ENCODE measurements at regions not wholly inside any gene's neighbourhood (a gene's known extent, or its start where the extent isn't known, plus 50 kb on each side); places are given as distances from the start of the nearest gene placed in this dataset.

GRCh38 chr6:95690328-95690727, 113.0 kb downstream of the MANEA start:
- H3K4me3 Mint-ChIP-seq (ENCODE audit: unreplicated experiment), result no peak overlapping the region
- no peaks in the 10 kb centered on the region for H3K4me1 Mint-ChIP-seq (ENCODE audit: low read depth)
- no peaks in the 10 kb centered on the region for H3K36me3 Mint-ChIP-seq (ENCODE audit: low read depth)
- DNase-seq (ENCODE audit: low spot score), result no peak
- H3K27me3 Mint-ChIP-seq (ENCODE audit: low read depth), result no peaks in the 10 kb centered on the region
- H3K27ac Mint-ChIP-seq (ENCODE audit: unreplicated experiment), result no peak overlapping the region
- peaks cover 4% of the 10 kb centered on the region for H3K9me3 Mint-ChIP-seq (ENCODE audit: low read depth)
- TF ChIP-seq CTCF (IDR thresholded peaks at IDR 0.05), result no peak

GRCh38 chr6:95693108-95693507, 115.8 kb downstream of the MANEA start:
- TF ChIP-seq CTCF (IDR thresholded peaks at IDR 0.05), result no peak
- peaks cover 4% of the 10 kb centered on the region for H3K9me3 Mint-ChIP-seq (ENCODE audit: low read depth)
- DNase-seq (ENCODE audit: low spot score), result no peak
- H3K4me1 Mint-ChIP-seq (ENCODE audit: low read depth), result no peaks in the 10 kb centered on the region
- H3K4me3 Mint-ChIP-seq (ENCODE audit: unreplicated experiment), result no peak overlapping the region
- H3K27me3 Mint-ChIP-seq (ENCODE audit: low read depth), result no peaks in the 10 kb centered on the region
- H3K27ac Mint-ChIP-seq (ENCODE audit: unreplicated experiment), result no peak overlapping the region
- no peaks in the 10 kb centered on the region for H3K36me3 Mint-ChIP-seq (ENCODE audit: low read depth)

- no peak overlapping the region for H3K27ac Mint-ChIP-seq (ENCODE audit: unreplicated experiment)
Observed at GRCh38 chr6:95698271-95698670, 120.9 kb downstream of the MANEA start.

GRCh38 chr6:95723638-95724037, 146.3 kb downstream of the MANEA start:
- Mint-ChIP-seq H3K4me3 (ENCODE audit: unreplicated experiment) (no peak overlapping the region), H3K9me3 (ENCODE audit: low read depth) (peaks cover 13% of the 10 kb centered on the region), H3K27ac (ENCODE audit: unreplicated experiment) (no peak overlapping the region), H3K36me3 (ENCODE audit: low read depth) (no peaks in the 10 kb centered on the region), H3K27me3 (ENCODE audit: low read depth) (no peaks in the 10 kb centered on the region), H3K4me1 (ENCODE audit: low read depth) (no peaks in the 10 kb centered on the region)
- no peak for DNase-seq (ENCODE audit: low spot score)
- no peak for TF ChIP-seq CTCF (IDR thresholded peaks at IDR 0.05)

More at GRCh38 chr6:95698271-95698670, 120.9 kb downstream of the MANEA start:
- DNase-seq (ENCODE audit: low spot score), result no peak
- Mint-ChIP-seq H3K4me3 (ENCODE audit: unreplicated experiment) (no peak overlapping the region), H3K36me3 (ENCODE audit: low read depth) (no peaks in the 10 kb centered on the region), H3K9me3 (ENCODE audit: low read depth) (no peaks in the 10 kb centered on the region), H3K27me3 (ENCODE audit: low read depth) (no peaks in the 10 kb centered on the region), H3K4me1 (ENCODE audit: low read depth) (no peaks in the 10 kb centered on the region)
- TF ChIP-seq CTCF (IDR thresholded peaks at IDR 0.05), result no peak

- no peak for DNase-seq (ENCODE audit: low spot score)
- no peak for TF ChIP-seq CTCF (IDR thresholded peaks at IDR 0.05)
- H3K9me3 Mint-ChIP-seq (ENCODE audit: low read depth), result peaks cover 6% of the 10 kb centered on the region
- H3K4me3 Mint-ChIP-seq (ENCODE audit: unreplicated experiment), result no peak overlapping the region
- peaks cover 5% of the 10 kb centered on the region for H3K27me3 Mint-ChIP-seq (ENCODE audit: low read depth)
- no peaks in the 10 kb centered on the region for H3K36me3 Mint-ChIP-seq (ENCODE audit: low read depth)
- no peak overlapping the region for H3K27ac Mint-ChIP-seq (ENCODE audit: unreplicated experiment)
- H3K4me1 Mint-ChIP-seq (ENCODE audit: low read depth), result no peaks in the 10 kb centered on the region
Observed at GRCh38 chr6:95725344-95725743, 148.0 kb downstream of the MANEA start.

All from chondrocyte (in vitro differentiated cells).